Caco-2 (cell line): ENCODE measurements at regions not wholly inside any gene's neighbourhood (a gene's known extent, or its start where the extent isn't known, plus 50 kb on each side); places are given as distances from the start of the nearest gene placed in this dataset.

ENCODE experiments used
- BruUV-seq: library from RNA; stranded (reverse); fragments of 400-500 nt; replicated peaks from 2 replicates; lab custom pipeline; 2021; lab: Mats Ljungman, UMichigan
- CTCF ChIA-PET: fragments of 300-600 bp; sonication (Branson Sonifier 250); formaldehyde crosslinking; loops from one replicate; lab custom pipeline; 2022; ENCODE audit warnings: antibody characterized with exemption; lab: Charles Lee
- POLR2A ChIA-PET: fragments of 300-600 bp; sonication (Branson Sonifier 250); formaldehyde crosslinking; loops from one replicate; lab custom pipeline; 2022; ENCODE audit warnings: antibody characterized with exemption; lab: Charles Lee
- DNase-seq, 2 experiments: peaks; one replicate each; pipeline versions ENCODE4 v3.0.0 to v3.0.0-alpha.2; 2020 to 2022
- H3K27me3 ChIP-seq: replicated peaks from 2 replicates; pipeline ENCODE4 v1.6.0; 2011; ENCODE audit warnings: low read length; ENCODE audit not compliant: control insufficient read depth, insufficient read depth
- H3K36me3 ChIP-seq: 2 replicates; pipeline ENCODE4 v1.5.1; 2011; ENCODE audit warnings: low read length; ENCODE audit not compliant: control insufficient read depth, insufficient read depth
- H3K4me1 ChIP-seq: fragments of 250-450 bp; sonication (Bioruptor Pico); 2 replicates; pipeline ENCODE4 v1.5.1; 2020; ENCODE audit warnings: mild to moderate bottlenecking
- H3K4me3 ChIP-seq: 2 replicates; pipeline ENCODE4 v1.5.1; 2011; ENCODE audit warnings: low read depth, mild to moderate bottlenecking, control low read depth, low read length
- H3K9me3 ChIP-seq: fragments of 250-450 bp; sonication (Bioruptor Pico); 2 replicates; pipeline ENCODE4 v1.5.1; 2020; ENCODE audit warnings: mild to moderate bottlenecking, moderate library complexity
- H3K27ac Mint-ChIP-seq: one replicate; pipeline ENCODE4 v1.8.0; 2022; ENCODE audit warnings: mixed read lengths; ENCODE audit not compliant: unreplicated experiment
- H3K27me3 Mint-ChIP-seq: one replicate; pipeline ENCODE4 v1.8.0; 2022; ENCODE audit warnings: mixed read lengths; ENCODE audit not compliant: insufficient read depth, unreplicated experiment
- H3K36me3 Mint-ChIP-seq: one replicate; pipeline ENCODE4 v1.8.0; 2022; ENCODE audit warnings: mild to moderate bottlenecking, mixed read lengths; ENCODE audit not compliant: insufficient read depth, unreplicated experiment
- H3K4me1 Mint-ChIP-seq: one replicate; pipeline ENCODE4 v1.8.0; 2022; ENCODE audit warnings: low read depth, mixed read lengths; ENCODE audit not compliant: unreplicated experiment
- H3K4me3 Mint-ChIP-seq: one replicate; pipeline ENCODE4 v1.8.0; 2022; ENCODE audit warnings: mild to moderate bottlenecking, moderate library complexity, mixed read lengths; ENCODE audit not compliant: unreplicated experiment
- H3K9me3 Mint-ChIP-seq: one replicate; pipeline ENCODE4 v1.8.0; 2022; ENCODE audit warnings: mixed read lengths; ENCODE audit not compliant: unreplicated experiment
- CTCF ChIP-seq, 2 experiments: fragments of 200-600 bp in 1 of 2; IDR thresholded peaks; 1 replicate in 1 of 2; 2 replicates in 1 of 2; pipeline versions ENCODE4 v1.5.1 to v1.8.0; 2011 to 2022; ENCODE audit warnings: antibody characterized with exemption in 1 of 2, control low read depth in 1 of 2, inconsistent platforms in 1 of 2, low read depth in 1 of 2, low read length in 1 of 2, mild to moderate bottlenecking in 1 of 2, moderate library complexity in 1 of 2; ENCODE audit not compliant: insufficient read depth in 1 of 2, severe bottlenecking in 1 of 2, unreplicated experiment in 1 of 2
- intact Hi-C: fragments of 100-400 bp; cut with micrococcal nuclease; formaldehyde crosslinking; loops from one replicate; pipeline ENCODE4 v1.10.0; 2022; ENCODE audit not compliant: unreplicated experiment

GRCh38 chr13:90519157-90519556, 828.3 kb upstream of the MIR17HG start:
- no peaks in the 10 kb centered on the region for H3K4me1 ChIP-seq
- TF ChIP-seq CTCF (IDR thresholded peaks at IDR 0.05; ENCODE audit: insufficient read depth in 1 of 2, low read depth in 1 of 2, low read length in 1 of 2, severe bottlenecking in 1 of 2, unreplicated experiment in 1 of 2) = no peak
- POLR2A ChIA-PET = no interaction called here

GRCh38 chr13:90526711-90527110, 820.8 kb upstream of the MIR17HG start:
- DNase-seq = no peak
- CTCF ChIA-PET = no interaction called here
- no TSS peak for BruUV-seq
- Histone ChIP-seq H3K4me1 (peaks cover 5% of the 10 kb centered on the region; the same call in 1 of the 2 replicates), H3K36me3 (no peaks in the 10 kb centered on the region), H3K9me3 (peaks cover 9% of the 10 kb centered on the region), H3K4me3 (no peak overlapping the region), H3K27me3 (no peaks in the 10 kb centered on the region)
- H3K9me3 Mint-ChIP-seq = peaks cover 16% of the 10 kb centered on the region
- POLR2A ChIA-PET = no interaction called here
- no peaks in the 10 kb centered on the region for H3K4me1 Mint-ChIP-seq
- no peak overlapping the region for H3K4me3 Mint-ChIP-seq
- TF ChIP-seq CTCF (IDR thresholded peaks at IDR 0.05; ENCODE audit: insufficient read depth in 1 of 2, low read depth in 1 of 2, low read length in 1 of 2, severe bottlenecking in 1 of 2, unreplicated experiment in 1 of 2) = no peak
- H3K36me3 Mint-ChIP-seq = no peaks in the 10 kb centered on the region
- H3K27ac Mint-ChIP-seq = no peak overlapping the region
- H3K27me3 Mint-ChIP-seq = no peaks in the 10 kb centered on the region
- intact Hi-C loops = no loop called here

More at GRCh38 chr13:90519157-90519556, 828.3 kb upstream of the MIR17HG start:
- Mint-ChIP-seq H3K27me3 (no peaks in the 10 kb centered on the region), H3K4me3 (no peak overlapping the region), H3K27ac (no peak overlapping the region), H3K36me3 (no peaks in the 10 kb centered on the region), H3K9me3 (peaks cover 27% of the 10 kb centered on the region), H3K4me1 (no peaks in the 10 kb centered on the region)
- intact Hi-C loops = no loop called here
- no peaks in the 10 kb centered on the region for H3K36me3 ChIP-seq
- H3K9me3 ChIP-seq = peaks cover 18% of the 10 kb centered on the region
- DNase-seq = no peak
- no peaks in the 10 kb centered on the region for H3K27me3 ChIP-seq
- no TSS peak for BruUV-seq
- CTCF ChIA-PET = no interaction called here
- no peak overlapping the region for H3K4me3 ChIP-seq

GRCh38 chr13:90531744-90532143, 815.7 kb upstream of the MIR17HG start:
- CTCF ChIA-PET = no interaction called here
- no peaks in the 10 kb centered on the region for H3K4me1 Mint-ChIP-seq
- H3K4me1 ChIP-seq = peaks cover 2% of the 10 kb centered on the region; the same call in 1 of the 2 replicates
- TF ChIP-seq CTCF (IDR thresholded peaks at IDR 0.05; ENCODE audit: insufficient read depth in 1 of 2, low read depth in 1 of 2, low read length in 1 of 2, severe bottlenecking in 1 of 2, unreplicated experiment in 1 of 2) = no peak
- H3K27me3 Mint-ChIP-seq = no peaks in the 10 kb centered on the region
- H3K36me3 ChIP-seq = no peaks in the 10 kb centered on the region
- H3K27me3 ChIP-seq = no peaks in the 10 kb centered on the region
- H3K36me3 Mint-ChIP-seq = no peaks in the 10 kb centered on the region
- POLR2A ChIA-PET = no interaction called here
- DNase-seq = no peak
- H3K4me3 ChIP-seq = no peak overlapping the region
- no peaks in the 10 kb centered on the region for H3K9me3 Mint-ChIP-seq
- H3K9me3 ChIP-seq = no peaks in the 10 kb centered on the region; the same call in 1 of the 2 replicates
- no peak overlapping the region for H3K27ac Mint-ChIP-seq
- no peak overlapping the region for H3K4me3 Mint-ChIP-seq
- BruUV-seq = no TSS peak
- intact Hi-C loops = no loop called here
